ENCODE measurements at regions not wholly inside any gene's neighbourhood (a gene's known extent, or its start where the extent isn't known, plus 50 kb on each side); places are given as distances from the start of the nearest gene placed in this dataset.
"Not testable (repeated sequence)": the region's sequence is repeated elsewhere in the genome, so short reads cannot be mapped to it uniquely, and the experiment has no call there.

DNA sequence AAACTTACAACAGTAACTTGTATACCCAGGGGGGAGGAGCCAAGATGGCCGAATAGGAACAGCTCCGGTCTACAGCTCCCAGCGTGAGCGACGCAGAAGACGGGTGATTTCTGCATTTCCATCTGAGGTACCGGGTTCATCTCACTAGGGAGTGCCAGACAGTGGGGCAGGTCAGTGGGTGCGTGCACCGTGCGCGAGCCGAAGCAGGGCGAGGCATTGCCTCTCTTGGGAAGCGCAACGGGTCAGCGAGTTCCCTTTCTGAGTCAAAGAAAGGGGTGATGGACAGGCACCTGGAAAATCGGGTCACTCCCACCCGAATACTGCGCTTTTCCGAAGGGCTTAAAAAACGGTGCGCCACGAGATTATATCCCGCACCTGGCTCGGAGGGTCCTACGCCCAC, 278.8 kb downstream of the FAM47B start:
- DNase-seq: not testable (repeated sequence)

DNA sequence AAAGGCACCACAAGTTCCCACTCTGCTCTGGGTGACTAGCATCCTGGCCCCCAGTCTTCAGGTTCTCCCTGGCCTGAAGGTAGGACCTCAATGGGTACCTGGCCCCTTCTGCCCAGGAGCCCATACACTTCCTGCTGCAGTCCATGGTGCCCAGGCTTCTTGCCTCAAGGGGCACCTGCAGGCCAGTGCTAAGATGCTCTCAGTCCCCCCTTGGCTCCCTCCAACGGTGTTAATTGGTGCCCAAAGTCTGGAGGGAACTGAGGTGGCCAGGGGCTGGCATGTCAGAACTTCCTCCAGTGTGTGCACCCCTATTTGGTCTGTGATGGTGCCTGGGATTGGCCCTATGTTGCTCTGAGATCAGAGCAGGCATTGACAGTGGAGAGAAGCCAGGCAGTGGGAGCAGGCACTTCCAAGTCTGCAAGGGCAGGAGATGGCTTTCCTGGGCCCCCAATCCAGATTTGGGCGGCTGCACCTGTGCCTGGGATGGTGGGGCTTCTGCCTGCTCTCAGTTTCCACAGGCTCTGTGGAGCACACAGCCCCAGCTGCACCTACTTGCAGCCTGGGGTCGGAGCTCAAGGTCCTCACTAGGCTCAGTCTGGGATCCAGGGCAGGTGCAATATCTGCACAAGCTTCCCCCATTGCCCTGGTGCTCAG, 301.6 kb downstream of the FAM47B start:
- no peak for DNase-seq

DNA sequence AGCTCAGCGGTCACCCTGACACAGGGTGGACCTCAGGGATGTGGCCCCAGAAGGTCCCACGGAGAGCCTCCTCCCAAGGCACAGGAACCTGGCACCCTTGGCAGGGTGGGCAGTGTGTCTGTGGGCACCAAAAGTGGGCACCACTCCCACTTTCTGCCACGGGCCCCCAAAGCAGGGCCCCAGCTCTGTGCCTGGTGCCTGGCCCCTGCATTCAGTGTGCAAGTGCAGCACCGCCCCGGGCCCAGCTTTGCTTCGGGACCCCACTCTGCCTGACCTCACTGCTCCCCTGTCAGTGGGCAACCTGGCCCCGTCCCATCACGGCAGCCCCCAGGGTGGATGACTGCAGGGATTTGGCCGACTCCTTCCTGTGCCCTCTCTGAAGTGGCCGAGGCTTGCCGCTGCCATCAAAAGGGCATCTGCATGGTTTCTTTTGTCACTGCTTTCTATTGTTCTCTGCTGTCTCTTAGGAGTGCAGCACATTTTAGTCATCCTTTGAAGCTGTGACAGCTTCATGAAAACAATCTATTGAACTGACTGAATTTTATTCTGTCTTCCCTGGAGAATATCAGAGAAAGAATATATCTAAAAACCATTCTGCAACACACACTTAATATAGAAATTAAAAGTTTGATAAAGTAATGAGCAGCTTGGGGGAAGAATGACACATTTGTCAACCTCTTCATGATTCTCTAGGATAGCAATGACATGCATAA, 302.4 kb downstream of the FAM47B start:
- DNase-seq: no peak

DNA sequence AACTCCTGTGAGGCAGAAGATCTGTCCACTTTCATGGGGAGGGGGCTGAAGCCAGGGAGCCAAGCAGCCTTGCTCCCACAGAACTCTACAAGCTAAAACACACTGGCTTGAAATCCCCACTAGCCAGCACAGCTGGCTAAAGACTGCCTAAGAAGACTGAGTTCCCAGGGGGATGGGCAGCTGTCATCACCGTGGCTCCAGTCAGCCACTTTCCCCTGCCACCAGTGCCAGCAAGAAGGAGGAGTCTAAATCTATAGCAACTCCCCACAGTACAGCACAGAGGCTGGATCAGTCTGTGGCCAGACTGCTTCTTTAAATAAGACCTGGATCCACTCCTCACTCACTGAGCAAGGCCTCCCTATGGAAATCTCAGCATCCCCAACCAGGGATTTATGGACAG, 308.6 kb downstream of the FAM47B start:
- no peak for DNase-seq

DNA sequence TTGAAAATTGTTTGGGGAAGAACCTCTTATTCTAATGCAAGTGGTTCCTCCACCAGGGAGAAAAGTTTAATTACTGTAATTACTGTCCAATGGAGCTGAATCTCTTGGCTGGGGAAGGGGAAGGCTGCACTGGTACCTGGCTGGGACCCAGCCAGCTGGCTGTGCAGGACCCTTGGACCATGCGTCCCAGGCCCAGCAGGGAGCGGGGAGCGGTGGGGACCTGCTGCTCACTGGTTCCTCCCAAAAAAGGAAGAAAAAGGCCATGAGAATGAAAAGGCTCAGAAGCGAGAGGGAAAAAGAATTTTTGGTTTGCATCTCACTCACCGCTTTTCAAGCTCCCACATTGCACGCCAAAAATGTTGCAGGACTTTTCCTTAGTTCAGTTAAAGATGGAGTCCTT, 333.5 kb downstream of the FAM47B start:
- DNase-seq: no peak

DNA sequence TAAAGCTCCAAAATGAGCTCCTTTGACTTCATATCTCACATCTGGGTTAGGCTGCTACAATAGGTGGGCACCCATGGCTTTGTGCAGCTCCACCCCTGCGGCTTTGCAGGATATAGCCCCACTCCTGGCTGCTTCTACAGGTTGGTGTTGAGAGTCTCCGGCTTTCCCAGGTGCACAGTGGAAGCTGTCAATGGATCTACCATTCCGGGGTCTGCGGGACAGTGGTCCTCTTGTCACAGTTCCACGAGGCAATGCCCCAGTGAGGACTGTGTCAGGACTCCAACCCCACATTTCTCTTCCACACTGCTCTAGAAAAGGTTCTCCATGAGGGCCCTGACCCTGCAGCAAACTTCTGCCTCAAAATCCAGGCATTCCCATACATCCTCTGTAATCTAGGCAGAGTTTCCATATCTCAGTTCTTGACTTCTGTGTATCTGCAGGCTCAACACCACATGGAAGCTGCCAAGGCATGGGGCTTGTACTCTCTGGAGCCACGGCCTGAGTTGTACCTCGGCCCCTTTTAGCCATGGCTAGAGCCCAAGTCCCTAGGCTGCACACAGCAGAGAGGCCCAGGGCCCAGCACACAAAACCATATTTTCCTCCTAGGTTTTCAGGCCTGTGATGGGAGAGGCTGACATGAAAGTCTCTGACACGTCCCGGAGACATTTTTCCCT, 342.8 kb downstream of the FAM47B start:
- DNase-seq: no peak

DNA sequence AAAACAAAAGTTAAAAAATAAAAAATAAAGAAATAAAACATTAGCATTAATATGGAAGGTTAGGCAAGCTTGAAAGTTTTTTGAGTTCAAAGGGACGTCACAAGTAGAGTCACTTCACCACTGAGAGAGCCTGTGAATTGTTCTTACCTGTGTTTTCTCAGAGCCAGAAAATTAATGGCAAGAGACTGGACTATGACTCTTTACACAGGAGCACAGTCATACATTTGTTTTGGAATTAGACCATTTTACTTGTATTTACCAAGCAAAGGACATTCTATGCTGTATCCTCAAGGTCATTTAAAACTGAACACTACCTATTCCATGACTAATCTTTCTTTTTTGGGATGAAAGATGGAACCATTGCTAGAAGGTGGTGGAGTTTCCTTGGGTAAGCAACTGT, 346.1 kb downstream of the FAM47B start:
- no peak for DNase-seq

DNA sequence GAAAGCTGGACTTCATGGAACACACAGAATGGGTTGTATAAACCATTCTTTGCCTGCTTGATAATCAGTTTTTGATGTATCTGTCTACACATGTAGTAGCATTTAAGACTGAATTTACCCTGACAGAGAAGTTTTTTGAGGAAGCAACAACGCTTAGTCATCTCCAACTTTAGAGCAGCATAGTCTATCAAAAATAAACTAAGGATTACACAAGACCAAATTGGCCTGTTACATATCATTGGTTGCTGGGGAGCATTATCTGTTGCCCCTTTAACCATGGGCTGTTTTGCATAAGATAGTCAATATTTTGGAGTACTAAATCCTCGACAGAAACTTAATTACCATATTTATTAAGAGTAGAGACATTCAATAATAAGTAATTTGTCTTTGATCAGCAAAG, 347.4 kb downstream of the FAM47B start:
- DNase-seq: no peak

DNA sequence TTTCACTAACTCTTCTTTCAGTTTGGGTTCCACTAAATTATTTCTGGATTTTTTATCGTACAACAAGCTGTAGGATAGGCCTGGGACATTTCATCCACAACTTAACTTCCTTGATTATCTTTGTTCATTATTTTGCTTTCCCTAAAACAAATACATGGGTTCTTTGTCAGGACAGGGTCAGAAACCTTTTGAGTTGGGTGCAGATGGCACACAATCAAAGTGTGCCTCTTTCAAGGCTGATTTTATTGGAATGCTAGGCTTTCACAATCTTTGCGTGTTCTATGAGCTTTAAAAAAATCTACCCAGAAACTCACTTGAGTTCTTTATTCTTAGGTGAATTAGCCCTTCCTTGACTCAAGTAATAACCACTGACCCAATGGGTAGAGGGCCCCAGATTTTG, 348.4 kb downstream of the FAM47B start:
- DNase-seq: no peak

DNA sequence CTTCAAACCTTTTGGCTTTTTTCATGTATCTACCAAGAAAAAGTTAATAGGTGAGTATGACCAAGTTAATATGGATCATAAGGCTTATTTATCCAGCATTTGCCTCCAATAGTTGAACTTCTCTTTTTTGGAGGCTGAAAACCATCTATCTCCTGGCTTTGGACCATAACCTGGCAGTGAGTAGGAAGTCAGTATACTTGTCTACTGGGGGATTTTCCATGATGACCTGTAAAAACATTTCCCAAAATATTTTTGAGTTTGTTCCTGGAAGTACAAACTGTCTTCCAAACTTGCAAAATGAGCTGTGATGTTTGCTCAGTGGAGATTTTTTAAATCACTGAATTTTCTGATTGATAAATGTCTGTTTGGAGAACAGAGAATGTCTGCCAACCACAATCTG, 349.9 kb downstream of the FAM47B start:
- no peak for DNase-seq

DNA sequence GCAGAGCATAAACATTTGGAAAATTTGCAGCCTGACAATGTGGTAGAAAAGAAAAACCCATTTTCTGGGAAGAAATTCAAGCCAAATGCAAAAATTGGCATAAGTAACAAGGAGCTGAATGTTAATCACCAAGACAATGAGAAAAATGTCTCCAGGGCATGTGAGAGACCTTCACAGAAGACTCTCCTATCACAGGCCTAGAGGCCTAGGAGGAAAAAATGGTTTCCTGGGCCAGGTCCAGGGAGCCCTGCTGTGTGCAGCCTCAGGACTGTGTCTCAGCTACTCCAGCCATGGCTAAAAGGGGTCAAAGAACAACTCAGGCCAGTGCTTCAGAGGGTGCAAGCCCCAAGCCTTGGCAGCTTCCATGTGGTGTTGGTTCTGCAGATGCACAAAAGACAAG, 362.4 kb downstream of the FAM47B start:
- DNase-seq: not testable (repeated sequence)

DNA sequence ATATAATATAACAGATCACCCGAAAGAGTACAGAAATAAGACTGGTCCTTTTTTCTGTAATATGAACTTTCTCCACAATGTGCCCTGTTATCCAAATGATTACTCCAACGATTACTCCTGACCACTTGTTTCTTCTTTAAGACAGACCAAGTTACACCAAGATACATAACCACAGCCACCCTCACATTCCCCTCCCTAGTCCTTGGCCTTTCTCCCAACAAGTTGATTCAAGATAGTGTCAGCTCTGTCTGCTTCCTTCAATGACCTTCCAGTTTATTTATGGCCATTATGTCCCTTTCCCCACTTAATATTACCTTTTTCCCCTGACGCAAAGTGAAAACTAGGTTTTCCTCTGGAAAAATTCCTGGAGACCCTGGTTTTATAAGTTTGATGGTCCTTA, 397.2 kb downstream of the FAM47B start:
- no peak for DNase-seq

DNA sequence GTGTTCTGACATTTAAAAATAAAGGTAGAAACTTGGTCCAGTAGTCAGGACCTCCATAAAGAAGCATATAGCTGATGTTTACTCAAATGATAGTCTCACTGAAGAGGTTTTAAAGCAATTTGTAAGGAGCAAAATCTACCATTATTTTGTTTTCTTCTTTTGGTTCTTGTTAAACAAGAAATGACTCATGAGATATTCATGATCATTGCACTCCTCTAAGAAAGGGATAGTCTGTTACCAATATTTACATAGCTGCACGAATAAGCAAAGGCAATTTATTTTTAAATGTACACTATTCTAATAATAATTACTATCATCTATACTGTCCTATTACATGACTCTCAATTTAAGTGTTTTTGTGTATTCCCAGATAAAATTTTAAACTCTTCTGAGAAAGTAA, 397.9 kb downstream of the FAM47B start:
- DNase-seq: no peak

DNA sequence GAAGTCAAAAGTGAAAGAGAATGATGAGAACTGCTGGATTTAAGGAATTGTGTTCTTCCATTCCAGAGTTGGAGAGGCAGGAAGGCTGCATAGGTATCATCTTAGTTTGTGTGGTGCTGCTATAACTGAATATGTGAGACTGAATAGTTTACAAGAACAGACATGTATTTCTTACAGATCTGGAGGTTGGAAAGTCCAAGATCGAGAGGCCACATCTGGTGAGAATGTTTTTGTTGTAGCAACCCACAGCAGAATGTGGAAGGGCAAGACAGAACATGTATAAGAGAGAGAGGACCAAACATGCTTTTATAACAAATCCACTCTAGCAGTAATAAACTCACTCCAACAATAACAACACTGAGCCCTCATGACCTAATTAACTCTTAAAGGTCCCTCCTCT, 408.6 kb downstream of the FAM47B start:
- no peak for DNase-seq

DNA sequence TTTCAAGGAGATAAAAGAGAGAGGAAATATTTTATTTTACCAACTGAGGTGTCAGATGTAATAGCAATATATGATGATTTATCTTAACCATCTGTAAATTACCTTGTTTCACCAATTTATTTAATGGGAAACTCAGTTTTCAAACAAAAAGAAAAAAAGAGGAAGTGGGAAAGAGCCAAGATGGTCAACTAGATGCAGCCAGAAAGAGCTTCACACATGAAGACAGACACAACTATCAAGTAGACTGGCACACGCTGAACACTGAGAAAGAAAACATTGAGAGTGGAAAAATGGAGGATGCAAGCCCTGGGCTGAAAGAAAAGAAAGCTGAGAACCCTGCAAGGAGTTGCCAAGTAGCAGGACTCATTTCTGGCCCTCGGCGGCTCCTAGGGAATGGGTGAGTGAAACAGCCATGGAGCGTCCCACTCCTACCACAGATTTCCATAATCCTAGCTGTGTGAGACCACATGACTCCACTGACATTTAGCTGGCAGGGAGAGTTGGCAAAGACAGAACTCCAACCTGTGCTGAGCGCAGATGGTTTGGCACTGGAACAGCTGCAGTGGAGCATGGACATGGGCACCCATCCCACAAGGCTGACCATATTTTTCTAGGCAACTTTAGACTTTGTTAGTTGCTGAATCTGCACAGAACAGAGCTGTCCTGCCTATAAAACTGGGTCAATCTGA, 409.3 kb downstream of the FAM47B start:
- no peak for DNase-seq

DNA sequence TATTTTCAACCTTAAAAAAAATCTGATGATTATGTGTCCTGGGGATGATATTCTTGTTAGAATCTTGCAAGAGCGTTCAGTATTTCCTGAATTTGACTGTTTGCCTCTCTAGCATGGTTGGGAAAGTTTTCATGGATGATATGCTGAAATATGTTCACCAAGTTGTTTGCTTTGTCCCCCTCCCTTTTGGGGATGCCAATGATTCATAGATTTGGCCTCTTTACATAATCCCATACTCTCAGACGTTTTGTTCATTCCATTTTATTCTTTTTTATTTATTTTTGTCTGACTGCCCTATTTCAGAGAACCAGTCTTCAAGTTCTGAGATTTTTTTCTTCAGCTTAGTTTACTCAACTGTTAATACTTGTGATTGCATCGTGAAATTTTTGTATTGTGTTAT, 415.1 kb downstream of the FAM47B start:
- DNase-seq: no peak

DNA sequence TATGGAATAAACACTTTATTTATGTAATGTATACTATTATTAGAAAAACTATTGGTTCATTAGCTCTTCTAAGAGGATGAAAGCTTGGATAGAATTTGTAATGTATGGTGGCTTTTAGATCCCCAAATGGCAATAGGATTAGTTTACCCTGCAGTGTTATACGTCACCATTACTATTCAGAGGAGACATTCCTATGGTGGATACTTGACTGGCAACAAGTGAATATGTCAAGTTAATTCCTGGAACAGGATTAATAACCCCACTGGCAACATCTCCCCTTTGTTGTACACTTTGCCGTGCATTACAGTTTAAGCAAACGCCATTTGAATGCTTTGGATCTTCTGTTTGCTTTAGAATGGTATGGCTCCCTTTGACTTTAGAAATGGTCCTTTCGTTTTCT, 420.3 kb downstream of the FAM47B start:
- no peak for DNase-seq

DNA sequence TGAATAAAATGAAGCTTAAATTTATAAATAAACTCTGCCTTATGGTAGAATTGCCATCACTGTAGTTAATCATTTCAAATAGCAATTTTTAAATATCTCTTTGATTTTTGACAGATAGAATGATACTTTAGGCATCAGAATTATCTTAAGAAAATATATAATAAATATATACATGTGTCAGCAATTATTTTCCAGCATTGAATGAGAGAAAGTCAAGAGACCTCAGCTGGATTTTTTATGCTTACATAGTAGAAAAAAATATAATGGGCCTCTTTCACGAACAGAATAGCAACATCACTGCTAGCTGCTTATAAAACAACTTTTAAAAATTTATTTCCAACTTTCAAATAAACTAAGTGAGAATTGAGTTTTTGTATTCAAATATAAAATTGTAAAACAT, 424.0 kb upstream of the MAGEB16 start:
- DNase-seq: no peak

DNA sequence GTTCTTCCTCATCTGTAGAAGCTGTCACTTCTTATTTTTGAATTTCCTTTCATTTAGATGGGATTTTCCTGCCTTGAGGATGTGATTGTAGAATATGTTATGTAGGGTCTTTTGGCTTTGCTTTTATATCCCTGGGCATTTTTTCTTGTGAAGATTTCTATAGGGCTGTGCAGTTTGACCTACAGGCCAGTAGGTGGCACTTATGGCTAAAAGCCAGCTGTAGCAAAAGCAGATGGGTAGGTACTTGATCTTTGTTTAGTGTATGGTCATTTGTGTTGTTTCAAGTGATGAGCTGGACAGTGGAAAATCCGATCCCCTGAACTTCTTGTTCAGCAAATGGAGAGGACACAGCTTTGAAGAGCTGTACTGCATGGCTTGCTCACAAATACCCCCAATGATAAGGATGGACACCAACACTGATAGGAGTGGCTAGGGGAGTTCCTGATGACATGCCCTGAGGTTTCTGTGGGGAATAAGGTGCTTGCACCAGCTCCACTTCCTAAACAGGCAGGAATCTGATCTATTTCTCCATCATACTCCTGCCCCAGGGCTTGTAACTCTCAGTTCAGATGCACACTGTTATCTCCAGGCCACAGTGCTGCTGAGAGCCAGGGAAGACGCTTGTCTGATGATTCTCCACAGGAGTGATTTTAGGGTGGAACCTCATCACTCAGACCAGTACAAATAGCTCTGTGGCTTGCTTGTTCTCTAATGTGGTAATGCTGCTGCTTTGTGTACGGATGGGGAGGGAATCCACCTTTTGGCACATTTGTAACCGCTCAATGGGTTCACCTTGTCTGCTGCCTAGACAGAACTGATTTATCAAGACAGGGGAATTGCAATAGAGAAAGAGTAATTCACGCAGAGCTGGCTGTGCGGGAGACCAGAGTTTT, 417.1 kb upstream of the MAGEB16 start:
- DNase-seq: no peak

DNA sequence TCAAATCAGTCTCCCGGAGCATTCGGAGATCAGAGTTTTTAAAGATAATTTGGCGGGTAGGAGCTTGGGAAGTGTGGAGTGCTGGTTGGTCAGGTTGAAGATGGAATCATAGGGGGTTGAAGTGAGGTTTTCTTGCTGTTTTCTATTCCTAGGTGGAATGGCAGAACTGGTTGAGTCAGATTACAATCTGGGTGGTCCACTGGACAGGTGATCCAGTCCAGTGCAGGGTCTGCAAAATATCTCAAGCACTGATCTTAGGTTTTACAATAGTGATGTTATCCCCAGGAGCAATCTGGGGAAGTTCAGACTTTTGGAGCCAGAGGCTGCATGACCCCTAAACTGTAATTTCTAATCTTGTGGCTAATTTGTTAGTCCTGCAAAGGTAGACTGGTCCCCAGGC, 416.4 kb upstream of the MAGEB16 start:
- DNase-seq: not testable (repeated sequence)

DNA sequence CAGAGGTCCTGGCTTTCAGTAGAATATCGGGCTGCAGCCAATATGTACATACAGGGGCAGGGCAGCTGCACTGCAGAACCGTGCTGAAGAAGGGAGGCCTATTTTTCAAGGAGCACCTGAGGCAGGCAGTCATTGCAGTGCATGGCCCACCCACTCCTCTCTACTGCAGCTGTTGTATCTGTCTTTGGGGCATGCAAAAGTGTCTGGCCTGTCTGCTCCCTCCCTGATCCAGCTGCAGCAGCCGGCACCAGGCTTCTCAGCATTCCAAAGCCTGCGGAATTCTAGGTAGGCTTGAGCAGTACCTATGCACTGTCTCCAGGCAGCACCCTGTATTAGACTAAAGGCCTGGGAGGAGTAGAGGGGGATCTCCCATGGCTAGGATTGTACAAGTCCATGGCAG, 415.2 kb upstream of the MAGEB16 start:
- DNase-seq: no peak

Measured in amygdala (tissue), 56 donors.